ENCODE measurements at regions not wholly inside any gene's neighbourhood (a gene's known extent, or its start where the extent isn't known, plus 50 kb on each side); places are given as distances from the start of the nearest gene placed in this dataset.

DNA sequence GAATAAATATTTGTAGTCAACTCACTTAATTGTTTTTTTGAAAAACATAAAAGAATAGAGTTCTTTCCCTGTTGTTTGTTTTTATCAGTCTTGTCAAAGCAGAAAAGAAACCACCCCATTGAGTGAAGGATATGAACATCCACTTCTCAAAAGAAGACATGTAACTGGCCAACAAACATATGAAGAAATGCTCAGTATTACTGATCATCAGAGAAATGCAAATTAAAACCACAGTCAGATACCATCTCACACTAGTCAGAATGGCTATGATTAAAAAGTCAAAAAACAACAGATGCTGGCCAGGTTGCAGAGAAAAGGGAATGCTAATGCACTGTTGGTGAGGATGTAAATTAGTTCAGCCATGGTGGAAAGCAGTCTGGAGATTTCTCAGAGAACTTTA lies 326.1 kb upstream of the EMCN start:
- Mint-ChIP-seq H3K9me3 (no peaks in the 10 kb centered on the region), H3K36me3 (ENCODE audit: low read depth) (no peaks in the 10 kb centered on the region), H3K27ac (no peak overlapping the region), H3K4me1 (ENCODE audit: low read depth) (no peaks in the 10 kb centered on the region), H3K27me3 (peaks cover 9% of the 10 kb centered on the region), H3K4me3 (no peak overlapping the region)
- DNase-seq = no peak

- no peak for DNase-seq
- Mint-ChIP-seq H3K27me3 (peaks cover 11% of the 10 kb centered on the region), H3K4me1 (ENCODE audit: low read depth) (no peaks in the 10 kb centered on the region), H3K9me3 (no peaks in the 10 kb centered on the region), H3K27ac (no peak overlapping the region), H3K36me3 (ENCODE audit: low read depth) (no peaks in the 10 kb centered on the region), H3K4me3 (no peak overlapping the region)
Observed at GRCh38 chr4:100842856-100843255, 325.0 kb upstream of the EMCN start.

DNA sequence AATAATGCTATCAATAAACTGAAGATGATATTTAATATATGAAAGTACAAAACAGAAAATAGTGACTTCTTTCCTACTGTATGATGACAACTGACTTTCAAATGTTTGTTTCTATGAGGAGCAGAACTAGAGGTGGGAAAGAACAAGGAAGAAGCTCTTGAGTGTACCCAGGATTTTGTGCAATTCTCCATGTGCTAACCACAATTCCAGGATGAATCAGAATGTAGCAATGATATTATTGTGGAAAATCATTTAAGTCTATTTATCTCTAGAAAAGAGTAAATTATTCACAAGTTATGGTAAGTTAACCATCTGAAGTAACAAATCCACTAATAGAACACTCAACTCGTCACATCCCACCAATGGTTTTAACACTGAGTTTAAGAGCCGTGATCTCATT lies 324.1 kb upstream of the EMCN start:
- H3K4me3 Mint-ChIP-seq = no peak overlapping the region
- DNase-seq = no peak
- H3K27me3 Mint-ChIP-seq = peaks cover 15% of the 10 kb centered on the region
- H3K9me3 Mint-ChIP-seq = no peaks in the 10 kb centered on the region
- H3K4me1 Mint-ChIP-seq (ENCODE audit: low read depth) = no peaks in the 10 kb centered on the region
- H3K36me3 Mint-ChIP-seq (ENCODE audit: low read depth) = no peaks in the 10 kb centered on the region
- H3K27ac Mint-ChIP-seq = no peak overlapping the region

GRCh38 chr4:100839712-100840111 lies 321.9 kb upstream of the EMCN start:
- Mint-ChIP-seq H3K9me3 (no peaks in the 10 kb centered on the region), H3K27me3 (peaks cover 15% of the 10 kb centered on the region), H3K27ac (no peak overlapping the region), H3K4me3 (no peak overlapping the region), H3K4me1 (ENCODE audit: low read depth) (no peaks in the 10 kb centered on the region), H3K36me3 (ENCODE audit: low read depth) (no peaks in the 10 kb centered on the region)
- DNase-seq = no peak

DNA sequence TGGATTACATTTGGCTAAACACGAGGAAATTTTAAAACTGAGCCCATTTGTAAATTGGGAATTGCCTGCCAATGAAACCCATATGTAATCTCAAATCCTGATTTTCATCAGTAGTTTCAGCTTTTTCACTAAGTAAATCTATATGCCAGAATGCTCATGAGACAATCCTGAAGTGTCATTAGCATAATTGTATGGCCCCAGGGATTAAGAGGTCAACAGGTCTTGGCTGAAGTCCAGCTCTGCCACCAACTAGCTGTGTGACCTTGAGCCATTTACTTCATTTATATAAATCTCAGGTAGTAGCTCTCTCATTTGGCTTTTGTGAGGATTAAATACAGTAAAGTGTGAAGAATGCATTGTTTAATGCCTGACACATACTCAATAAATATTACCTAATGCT lies 320.5 kb upstream of the EMCN start:
- H3K4me1 Mint-ChIP-seq (ENCODE audit: low read depth) = no peaks in the 10 kb centered on the region
- H3K4me3 Mint-ChIP-seq = no peak overlapping the region
- no peak overlapping the region for H3K27ac Mint-ChIP-seq
- DNase-seq = no peak
- H3K27me3 Mint-ChIP-seq = peaks cover 15% of the 10 kb centered on the region
- no peaks in the 10 kb centered on the region for H3K36me3 Mint-ChIP-seq (ENCODE audit: low read depth)
- H3K9me3 Mint-ChIP-seq = no peaks in the 10 kb centered on the region

GRCh38 chr4:100836929-100837328 lies 319.1 kb upstream of the EMCN start:
- H3K4me1 Mint-ChIP-seq (ENCODE audit: low read depth) = no peaks in the 10 kb centered on the region
- no peak overlapping the region for H3K4me3 Mint-ChIP-seq
- peaks cover 15% of the 10 kb centered on the region for H3K27me3 Mint-ChIP-seq
- no peaks in the 10 kb centered on the region for H3K9me3 Mint-ChIP-seq
- DNase-seq = no peak
- H3K36me3 Mint-ChIP-seq (ENCODE audit: low read depth) = no peaks in the 10 kb centered on the region
- H3K27ac Mint-ChIP-seq = no peak overlapping the region

DNA sequence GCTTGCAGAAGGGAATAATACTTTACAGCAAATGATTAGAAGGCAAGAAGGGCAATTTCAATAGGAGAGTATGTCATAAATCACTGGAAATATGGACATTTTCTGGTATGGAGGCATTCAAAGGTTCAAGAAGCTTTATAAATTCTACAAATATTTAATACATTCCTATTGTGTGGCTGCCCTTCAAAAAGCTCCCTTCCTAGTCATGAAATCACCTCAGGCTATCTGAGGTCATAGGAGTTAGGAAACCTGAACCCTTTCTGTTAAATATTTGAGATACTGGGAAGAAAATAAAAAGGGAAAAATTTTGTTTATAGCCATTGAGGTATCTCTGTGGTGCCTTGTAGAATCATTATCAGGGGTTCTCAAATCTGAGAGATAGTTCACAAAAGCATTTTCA lies 316.8 kb upstream of the EMCN start:
- no peak for DNase-seq
- Mint-ChIP-seq H3K4me3 (no peak overlapping the region), H3K9me3 (peaks cover 3% of the 10 kb centered on the region)

DNA sequence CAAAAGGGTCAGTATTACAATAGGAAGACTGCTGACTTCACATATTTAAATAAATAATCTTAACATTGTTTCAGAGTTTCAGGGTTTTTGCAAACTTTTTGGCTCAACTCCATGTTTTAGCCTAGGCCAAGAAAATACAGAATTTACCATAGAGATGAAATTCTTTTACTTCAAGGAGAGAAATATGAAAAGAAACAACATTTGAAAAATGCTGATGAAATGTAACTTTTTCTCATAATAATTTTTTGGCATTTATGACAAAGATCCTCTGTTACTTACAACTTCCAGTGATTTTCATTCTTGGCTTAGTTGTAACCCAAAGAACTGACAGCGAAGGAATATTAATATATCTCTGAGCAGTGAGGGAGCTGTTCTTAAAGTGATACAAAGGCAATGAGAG lies 316.1 kb upstream of the EMCN start:
- Mint-ChIP-seq H3K27ac (no peak overlapping the region), H3K27me3 (peaks cover 7% of the 10 kb centered on the region), H3K4me1 (ENCODE audit: low read depth) (no peaks in the 10 kb centered on the region), H3K36me3 (ENCODE audit: low read depth) (no peaks in the 10 kb centered on the region), H3K9me3 (peaks cover 3% of the 10 kb centered on the region), H3K4me3 (no peak overlapping the region)
- DNase-seq = no peak

More for the DNA sequence above, 316.8 kb upstream of the EMCN start:
- H3K27ac Mint-ChIP-seq = no peak overlapping the region
- H3K4me1 Mint-ChIP-seq (ENCODE audit: low read depth) = no peaks in the 10 kb centered on the region
- peaks cover 11% of the 10 kb centered on the region for H3K27me3 Mint-ChIP-seq
- no peaks in the 10 kb centered on the region for H3K36me3 Mint-ChIP-seq (ENCODE audit: low read depth)

DNA sequence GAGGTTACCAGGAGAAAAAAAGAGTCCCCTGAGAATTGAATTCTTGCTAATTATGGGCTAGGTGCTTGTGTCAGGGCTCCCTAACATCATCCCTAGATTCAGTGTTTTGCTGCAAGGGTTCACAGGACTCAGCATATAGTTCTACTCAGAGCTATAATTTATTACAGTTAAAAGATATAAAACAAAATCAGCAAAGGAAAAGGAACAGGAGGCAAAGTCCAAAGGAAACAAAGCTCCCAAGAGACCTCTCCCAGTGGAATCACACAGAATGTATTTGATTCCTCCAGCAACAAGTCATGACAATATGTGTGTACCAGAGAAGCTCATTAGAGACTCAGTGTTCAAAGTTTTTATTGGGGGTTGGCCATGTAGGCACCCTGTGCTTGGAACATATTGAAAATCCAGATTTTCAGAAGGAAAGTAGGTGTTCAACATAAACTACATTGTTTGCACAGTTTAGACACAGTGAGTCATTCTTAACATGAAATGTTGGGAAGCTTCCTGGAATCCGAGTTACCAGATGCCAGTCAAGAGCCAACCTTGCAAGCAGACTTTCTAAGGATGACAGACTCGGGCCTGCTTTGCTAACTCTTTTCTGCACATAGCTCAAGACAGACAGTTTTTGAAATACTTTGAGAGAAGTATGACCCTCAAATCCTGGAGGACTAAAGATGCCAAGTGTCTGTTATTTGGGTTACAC lies 311.3 kb upstream of the EMCN start:
- Mint-ChIP-seq H3K4me3 (no peak overlapping the region), H3K36me3 (ENCODE audit: low read depth) (no peaks in the 10 kb centered on the region), H3K9me3 (peaks cover 6% of the 10 kb centered on the region), H3K27ac (no peak overlapping the region), H3K4me1 (ENCODE audit: low read depth) (peaks cover 2% of the 10 kb centered on the region), H3K27me3 (no peaks in the 10 kb centered on the region)
- no peak for DNase-seq

DNA sequence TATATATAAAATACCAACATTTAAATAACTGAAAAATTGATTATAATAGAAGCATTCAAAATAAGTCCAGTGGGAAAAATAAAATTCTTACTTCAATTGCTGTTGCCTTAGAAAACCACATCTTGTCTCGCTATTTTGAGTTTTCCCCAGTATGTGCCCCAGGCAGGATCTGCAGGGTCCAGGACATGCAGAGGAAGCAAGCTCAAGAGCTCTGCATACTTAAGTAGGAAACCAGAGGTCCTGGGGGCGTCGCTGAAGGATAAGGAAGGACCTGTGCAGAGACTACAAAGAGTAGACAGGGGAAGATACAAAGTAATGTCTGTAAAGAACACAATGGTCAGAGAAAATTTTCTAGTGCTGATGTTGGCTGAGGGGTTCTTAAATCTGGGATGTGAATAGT lies 310.5 kb upstream of the EMCN start:
- Mint-ChIP-seq H3K27ac (no peak overlapping the region), H3K9me3 (peaks cover 6% of the 10 kb centered on the region), H3K36me3 (ENCODE audit: low read depth) (no peaks in the 10 kb centered on the region), H3K27me3 (no peaks in the 10 kb centered on the region), H3K4me3 (no peak overlapping the region), H3K4me1 (ENCODE audit: low read depth) (peaks cover 8% of the 10 kb centered on the region)
- no peak for DNase-seq

DNA sequence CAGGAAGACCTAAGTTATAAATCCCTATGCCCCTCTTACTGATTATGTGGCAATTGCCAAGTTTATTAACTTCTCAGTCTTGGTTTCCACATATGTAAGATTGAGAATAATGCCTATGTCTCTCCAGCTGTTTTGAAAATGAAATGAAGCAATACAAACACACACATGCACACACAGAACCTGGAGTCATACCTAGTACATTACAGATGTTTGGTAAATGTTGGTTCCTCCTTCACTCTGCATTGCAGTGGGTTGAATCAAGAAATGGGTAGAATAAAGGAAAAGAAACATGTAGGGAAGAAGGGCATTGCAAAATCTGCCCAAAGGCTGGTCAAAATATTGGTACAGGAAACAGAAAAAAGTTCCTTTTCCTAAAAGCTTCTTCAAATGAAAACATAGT lies 309.9 kb upstream of the EMCN start:
- no peaks in the 10 kb centered on the region for H3K27me3 Mint-ChIP-seq
- H3K4me3 Mint-ChIP-seq = no peak overlapping the region
- peaks cover 15% of the 10 kb centered on the region for H3K4me1 Mint-ChIP-seq (ENCODE audit: low read depth)
- peaks cover 6% of the 10 kb centered on the region for H3K9me3 Mint-ChIP-seq
- no peaks in the 10 kb centered on the region for H3K36me3 Mint-ChIP-seq (ENCODE audit: low read depth)
- no peak for DNase-seq
- no peak overlapping the region for H3K27ac Mint-ChIP-seq

DNA sequence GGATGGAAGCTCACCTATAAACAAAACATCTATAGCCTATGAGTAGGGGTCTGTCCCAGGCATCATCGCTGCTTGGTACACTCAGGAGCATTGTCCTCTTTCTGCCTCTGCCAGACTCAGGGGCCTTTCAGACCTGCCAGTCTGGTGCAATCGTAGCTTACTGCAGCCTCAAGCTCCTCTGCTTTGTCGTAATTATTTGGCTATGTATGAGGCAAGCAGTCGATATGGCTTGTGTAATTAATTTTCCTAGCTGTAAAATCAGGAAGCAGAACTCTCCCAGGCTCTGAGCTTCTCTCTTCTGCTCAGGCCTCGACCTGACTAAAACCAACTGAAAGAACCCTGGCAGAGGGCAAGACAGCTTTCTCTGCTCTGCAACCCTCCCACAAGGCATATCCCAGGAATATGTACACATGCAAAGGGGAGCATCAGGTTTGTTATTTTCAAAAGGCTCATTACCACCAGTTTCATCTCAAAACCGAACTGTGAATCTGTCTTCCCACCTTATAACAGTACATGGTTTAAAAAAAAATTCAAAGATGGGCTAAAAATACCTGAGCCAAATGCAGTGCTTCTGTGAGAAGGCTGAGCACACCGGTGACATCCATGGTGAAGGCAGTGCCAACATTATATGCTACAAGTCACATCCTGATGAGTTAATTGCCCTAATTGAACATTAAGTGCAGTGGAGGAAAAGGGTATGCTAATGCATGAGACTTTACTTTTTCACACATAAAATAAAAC lies 309.2 kb upstream of the EMCN start:
- peaks cover 6% of the 10 kb centered on the region for H3K9me3 Mint-ChIP-seq
- H3K36me3 Mint-ChIP-seq (ENCODE audit: low read depth) = no peaks in the 10 kb centered on the region
- no peak for DNase-seq
- no peak overlapping the region for H3K27ac Mint-ChIP-seq
- peaks cover 17% of the 10 kb centered on the region for H3K4me1 Mint-ChIP-seq (ENCODE audit: low read depth)
- H3K4me3 Mint-ChIP-seq = no peak overlapping the region
- no peaks in the 10 kb centered on the region for H3K27me3 Mint-ChIP-seq

GRCh38 chr4:100826067-100826466 lies 308.2 kb upstream of the EMCN start:
- Mint-ChIP-seq H3K4me1 (ENCODE audit: low read depth) (peaks cover 17% of the 10 kb centered on the region), H3K4me3 (no peak overlapping the region), H3K9me3 (peaks cover 6% of the 10 kb centered on the region), H3K27me3 (no peaks in the 10 kb centered on the region), H3K27ac (no peak overlapping the region), H3K36me3 (ENCODE audit: low read depth) (no peaks in the 10 kb centered on the region)
- DNase-seq = no peak

DNA sequence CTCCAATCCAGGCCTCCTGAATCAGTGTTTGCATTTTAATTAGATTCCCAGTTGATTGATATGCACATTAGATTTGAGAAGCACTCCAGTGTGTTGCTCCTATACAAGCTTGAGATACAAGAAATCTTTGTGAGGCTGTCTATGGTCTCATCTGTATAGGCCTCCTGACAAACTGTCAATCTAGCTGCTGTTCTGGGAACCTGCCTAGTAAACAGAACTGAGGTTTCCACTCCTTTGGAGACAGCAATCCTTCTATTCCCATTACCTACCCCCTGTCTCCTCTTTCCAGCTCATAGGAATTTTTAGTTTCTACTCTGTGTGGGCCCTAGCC lies 306.1 kb upstream of the EMCN start:
- Mint-ChIP-seq H3K4me1 (ENCODE audit: low read depth) (peaks cover 17% of the 10 kb centered on the region), H3K27ac (peak overlapping the region; percentile 93), H3K4me3 (no peak overlapping the region), H3K9me3 (peaks cover 3% of the 10 kb centered on the region), H3K27me3 (no peaks in the 10 kb centered on the region), H3K36me3 (ENCODE audit: low read depth) (no peaks in the 10 kb centered on the region)
- DNase-seq = no peak

DNA sequence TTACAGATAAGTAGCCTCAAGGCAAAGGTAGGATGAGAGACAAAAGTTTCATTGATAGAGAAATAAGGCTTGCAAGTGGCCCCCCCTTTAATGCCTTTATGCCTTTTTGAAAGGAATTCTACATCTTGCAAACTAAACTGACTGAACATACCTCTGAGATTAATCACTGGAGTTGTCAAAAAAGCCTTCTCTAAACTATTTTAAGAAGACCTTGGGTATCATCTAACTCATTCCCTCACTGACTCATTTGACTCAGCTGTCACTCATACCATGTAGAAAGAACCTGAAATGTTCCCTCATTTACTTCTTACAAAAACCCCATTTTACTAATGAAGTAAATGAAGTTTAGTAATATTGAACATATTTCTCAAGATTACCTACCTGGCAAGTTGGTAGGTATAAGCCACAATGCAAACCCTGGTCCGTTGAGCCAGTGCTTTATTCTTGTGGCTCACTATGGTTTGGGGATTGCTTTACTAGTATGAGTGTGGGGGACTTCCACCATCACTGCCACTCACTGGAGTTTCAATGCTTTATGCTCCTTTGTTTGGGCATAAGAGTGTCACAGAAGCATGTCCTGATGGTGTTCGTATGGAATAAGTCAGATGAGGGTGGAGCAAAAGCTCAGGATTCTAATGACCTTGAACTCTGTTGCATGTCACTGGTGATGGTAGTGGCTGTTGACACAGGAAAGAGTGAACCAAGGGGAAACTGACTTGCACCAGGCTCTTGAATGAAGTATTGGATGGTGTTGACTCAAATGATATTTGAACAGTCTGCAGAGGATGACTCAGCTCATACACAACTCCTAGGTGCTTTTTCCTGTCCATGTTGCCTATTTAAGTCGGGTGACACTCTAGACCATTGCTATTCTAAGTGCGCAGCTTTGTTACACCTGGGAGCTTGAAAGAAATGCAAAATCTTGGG lies 305.5 kb upstream of the EMCN start:
- Mint-ChIP-seq H3K27me3 (no peaks in the 10 kb centered on the region), H3K27ac (peak overlapping the region; percentile 93), H3K4me1 (ENCODE audit: low read depth) (peaks cover 17% of the 10 kb centered on the region), H3K36me3 (ENCODE audit: low read depth) (no peaks in the 10 kb centered on the region), H3K9me3 (no peaks in the 10 kb centered on the region), H3K4me3 (no peak overlapping the region)
- DNase-seq = no peak
